HEK293T (cell line): ENCODE measurements at regions not wholly inside any gene's neighbourhood (a gene's known extent, or its start where the extent isn't known, plus 50 kb on each side); places are given as distances from the start of the nearest gene placed in this dataset.

Source experiments
- CTCF ChIA-PET: fragments of 350-600 bp; formaldehyde crosslinking; extraction: SDS; loops from one replicate; lab custom pipeline; 2021; ENCODE audit warnings: antibody characterized with exemption, inconsistent platforms; lab: Yijun Ruan, JAX
- POLR2A ChIA-PET: fragments of 350-600 bp; formaldehyde crosslinking; extraction: SDS; loops from one replicate; lab custom pipeline; 2020; ENCODE audit warnings: antibody characterized with exemption, inconsistent platforms; lab: Yijun Ruan, JAX
- DNase-seq: peaks from one replicate; pipeline ENCODE4 v3.0.0; 2012; ENCODE audit warnings: mixed read lengths; ENCODE audit errors: extremely low spot score
- ARNT ChIP-seq: fragments of 450-650 bp; IDR thresholded peaks from 2 replicates; pipeline ENCODE4 v1.6.1; 2017; ENCODE audit warnings: mild to moderate bottlenecking
- BHLHE40 ChIP-seq: fragments of 450-650 bp; IDR thresholded peaks from 2 replicates; pipeline ENCODE4 v1.6.1; 2016; ENCODE audit warnings: mild to moderate bottlenecking, moderate library complexity, borderline replicate concordance
- CTBP1 ChIP-seq: fragments of 450-650 bp; IDR thresholded peaks from 2 replicates; pipeline ENCODE4 v1.6.1; 2016; ENCODE audit warnings: borderline replicate concordance
- ELF4 ChIP-seq: fragments of 450-650 bp; IDR thresholded peaks from 2 replicates; pipeline ENCODE4 v1.6.1; 2017; ENCODE audit warnings: antibody characterized with exemption
- FOXA1 ChIP-seq: fragments of 450-650 bp; IDR thresholded peaks from 2 replicates; pipeline ENCODE4 v1.6.1; 2016; ENCODE audit warnings: mild to moderate bottlenecking
- FOXK2 ChIP-seq: fragments of 450-650 bp; IDR thresholded peaks from 2 replicates; pipeline ENCODE4 v1.6.1; 2016; ENCODE audit warnings: mild to moderate bottlenecking
- FOXM1 ChIP-seq: fragments of 450-650 bp; IDR thresholded peaks from 2 replicates; pipeline ENCODE4 v1.6.1; 2017; ENCODE audit warnings: mild to moderate bottlenecking, borderline replicate concordance
- HDGF ChIP-seq: fragments of 450-650 bp; IDR thresholded peaks from 2 replicates; pipeline ENCODE4 v1.6.1; 2017; ENCODE audit warnings: antibody characterized with exemption, borderline replicate concordance
- L3MBTL2 ChIP-seq: fragments of 450-650 bp; conservative IDR thresholded peaks from 2 replicates; pipeline ENCODE4 v1.6.1; 2016; ENCODE audit warnings: mild to moderate bottlenecking
- LEF1 ChIP-seq: fragments of 450-650 bp; IDR thresholded peaks from 2 replicates; pipeline ENCODE4 v1.6.1; 2017; ENCODE audit warnings: mild to moderate bottlenecking, borderline replicate concordance
- NFRKB ChIP-seq: fragments of 450-650 bp; IDR thresholded peaks from 2 replicates; pipeline ENCODE4 v1.6.1; 2016; ENCODE audit warnings: mild to moderate bottlenecking, moderate library complexity
- PKNOX1 ChIP-seq: fragments of 450-650 bp; IDR thresholded peaks from 2 replicates; pipeline ENCODE4 v1.6.1; 2016
- SP1 ChIP-seq: fragments of 450-650 bp; IDR thresholded peaks from 2 replicates; pipeline ENCODE4 v1.6.1; 2017
- SUZ12 ChIP-seq: fragments of 450-650 bp; IDR thresholded peaks from 2 replicates; pipeline ENCODE4 v1.6.1; 2016; ENCODE audit warnings: mild to moderate bottlenecking
- TARDBP ChIP-seq: fragments of 450-650 bp; IDR thresholded peaks from 2 replicates; pipeline ENCODE4 v1.6.1; 2016

GRCh38 chr5:174785120-174785680 is 60.8 kb downstream of the MSX2 start:
- ChIA-PET CTCF (no interaction called here), POLR2A (no interaction called here)
- no peak for DNase-seq
- TF ChIP-seq TARDBP (no peak), NFRKB (no peak), SP1 (no peak), HDGF (no peak), ELF4 (no peak), FOXA1 (no peak), CTBP1 (no peak), L3MBTL2 (no peak), SUZ12 (no peak), FOXM1 (no peak), BHLHE40 (no peak), FOXK2 (no peak), LEF1 (no peak), ARNT (no peak), PKNOX1 (no peak)
